Epithelial cell of proximal tubule (primary cell): ENCODE measurements at regions not wholly inside any gene's neighbourhood (a gene's known extent, or its start where the extent isn't known, plus 50 kb on each side); places are given as distances from the start of the nearest gene placed in this dataset.
"Not testable (repeated sequence)": the region's sequence is repeated elsewhere in the genome, so short reads cannot be mapped to it uniquely, and the experiment has no call there.

Experiments
- DNase-seq: peaks from one replicate; pipeline ENCODE4 v3.0.0-alpha.2; 2011; ENCODE audit warnings: low read depth
- H3K4me3 ChIP-seq: 2 replicates; pipeline ENCODE4 v1.5.1; 2011; ENCODE audit warnings: low read depth, mild to moderate bottlenecking, low read length
- TF ChIP-seq, protein P1 (sequence below): conservative IDR thresholded peaks from 2 replicates; pipeline ENCODE4 v1.5.1; 2012; ENCODE audit warnings: low read depth, mild to moderate bottlenecking, low read length

DNA sequence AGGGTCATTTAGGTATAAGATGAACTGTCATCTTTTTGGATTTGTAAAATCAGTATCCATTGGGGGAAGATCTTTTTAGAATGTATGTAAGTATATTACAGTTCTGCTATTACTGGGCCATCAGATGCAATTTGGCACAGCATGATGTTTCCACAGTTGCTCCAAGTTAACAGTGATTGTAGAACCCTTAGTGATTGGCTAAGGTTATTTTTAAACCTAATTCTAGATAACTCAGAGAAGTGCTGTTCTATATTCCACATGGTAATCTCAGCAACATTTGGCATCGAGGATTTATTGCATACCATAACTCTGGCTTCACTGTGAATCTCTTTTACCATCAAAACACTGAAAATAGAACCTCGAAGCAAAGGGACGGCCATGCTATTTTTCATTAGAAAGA, 215.7 kb upstream of the HAND2 start:
- TF ChIP-seq, protein P1, sequence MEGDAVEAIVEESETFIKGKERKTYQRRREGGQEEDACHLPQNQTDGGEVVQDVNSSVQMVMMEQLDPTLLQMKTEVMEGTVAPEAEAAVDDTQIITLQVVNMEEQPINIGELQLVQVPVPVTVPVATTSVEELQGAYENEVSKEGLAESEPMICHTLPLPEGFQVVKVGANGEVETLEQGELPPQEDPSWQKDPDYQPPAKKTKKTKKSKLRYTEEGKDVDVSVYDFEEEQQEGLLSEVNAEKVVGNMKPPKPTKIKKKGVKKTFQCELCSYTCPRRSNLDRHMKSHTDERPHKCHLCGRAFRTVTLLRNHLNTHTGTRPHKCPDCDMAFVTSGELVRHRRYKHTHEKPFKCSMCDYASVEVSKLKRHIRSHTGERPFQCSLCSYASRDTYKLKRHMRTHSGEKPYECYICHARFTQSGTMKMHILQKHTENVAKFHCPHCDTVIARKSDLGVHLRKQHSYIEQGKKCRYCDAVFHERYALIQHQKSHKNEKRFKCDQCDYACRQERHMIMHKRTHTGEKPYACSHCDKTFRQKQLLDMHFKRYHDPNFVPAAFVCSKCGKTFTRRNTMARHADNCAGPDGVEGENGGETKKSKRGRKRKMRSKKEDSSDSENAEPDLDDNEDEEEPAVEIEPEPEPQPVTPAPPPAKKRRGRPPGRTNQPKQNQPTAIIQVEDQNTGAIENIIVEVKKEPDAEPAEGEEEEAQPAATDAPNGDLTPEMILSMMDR = no peak
- H3K4me3 ChIP-seq = no peak overlapping the region
- no peak for DNase-seq

DNA sequence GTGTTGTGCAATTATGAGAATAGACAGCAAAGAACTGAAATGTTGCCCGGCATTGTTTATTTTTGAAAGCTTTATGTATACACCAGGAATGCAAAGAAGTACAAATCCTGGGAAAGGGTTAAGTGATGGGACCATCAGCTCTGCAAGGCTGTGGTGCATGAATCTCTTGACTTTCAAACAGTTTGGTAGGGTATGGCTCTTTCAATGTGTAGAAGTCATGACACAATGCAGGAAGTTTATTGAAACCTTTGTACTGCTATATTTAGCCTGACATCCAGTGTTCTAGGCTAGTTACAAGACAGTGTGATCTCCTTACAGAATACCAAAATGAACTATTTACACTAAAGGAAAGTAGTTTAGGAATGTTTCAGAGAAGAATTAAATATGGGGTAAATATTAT, 206.8 kb upstream of the HAND2 start:
- no peak overlapping the region for H3K4me3 ChIP-seq
- TF ChIP-seq, protein P1 = no peak
- no peak for DNase-seq

DNA sequence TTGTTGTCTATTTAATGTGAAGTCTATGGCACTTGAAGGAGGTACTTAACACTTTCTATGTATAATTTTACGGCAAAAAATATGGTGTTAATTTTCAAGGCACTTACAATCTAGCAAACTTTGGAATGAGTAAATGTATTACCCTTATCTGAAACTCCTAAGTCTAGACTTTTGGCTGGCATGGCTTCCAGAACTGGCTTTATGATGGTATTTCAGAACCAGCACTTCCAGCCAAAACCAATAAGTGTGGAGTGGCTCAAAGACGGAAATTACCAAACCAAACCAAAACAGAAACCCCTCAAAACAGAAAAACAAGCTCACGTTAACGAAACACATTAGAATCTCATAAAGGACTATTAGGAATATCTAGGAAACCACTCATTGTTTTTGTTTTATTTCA, 205.6 kb upstream of the HAND2 start:
- H3K4me3 ChIP-seq = no peak overlapping the region
- DNase-seq = no peak
- TF ChIP-seq, protein P1 = no peak

DNA sequence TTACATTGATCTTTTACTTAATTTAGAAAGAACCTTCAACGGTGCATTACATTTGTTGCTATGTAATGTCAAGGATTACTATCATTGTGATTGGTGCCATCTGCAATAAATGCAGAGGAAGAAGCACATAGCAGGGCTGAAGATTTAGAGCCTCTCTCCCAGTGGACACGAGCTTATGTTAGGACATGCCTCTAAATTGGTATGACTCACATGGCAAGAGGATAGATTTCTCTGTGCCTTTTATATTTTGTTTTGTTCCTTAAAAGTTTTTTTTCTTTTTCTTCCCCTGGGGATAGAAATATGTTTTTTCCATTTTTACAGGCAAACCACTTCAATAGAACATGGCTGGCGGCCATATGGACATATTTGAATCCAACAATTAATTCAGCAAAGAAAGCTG, 205.0 kb upstream of the HAND2 start:
- TF ChIP-seq, protein P1 = no peak
- no peak for DNase-seq
- no peak overlapping the region for H3K4me3 ChIP-seq

DNA sequence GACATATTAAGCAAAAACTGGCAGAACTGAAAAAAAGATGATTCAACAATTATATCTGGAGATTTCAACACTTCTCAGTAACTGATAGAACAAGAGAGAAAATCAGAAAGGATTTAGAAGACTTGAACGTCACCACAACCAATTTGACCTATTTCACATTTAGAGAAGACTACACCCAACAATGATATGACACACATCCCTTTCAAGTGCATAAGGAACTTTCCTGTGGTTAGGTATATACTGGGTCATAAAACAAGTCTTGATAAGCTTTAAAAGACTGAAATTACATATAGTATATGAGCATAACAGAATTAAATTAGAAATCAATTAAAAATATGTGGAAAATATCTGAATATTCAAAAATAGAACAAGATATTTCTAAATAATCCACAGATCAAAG, 201.2 kb upstream of the HAND2 start:
- no peak for DNase-seq
- TF ChIP-seq, protein P1 = no peak
- H3K4me3 ChIP-seq = no peak overlapping the region

DNA sequence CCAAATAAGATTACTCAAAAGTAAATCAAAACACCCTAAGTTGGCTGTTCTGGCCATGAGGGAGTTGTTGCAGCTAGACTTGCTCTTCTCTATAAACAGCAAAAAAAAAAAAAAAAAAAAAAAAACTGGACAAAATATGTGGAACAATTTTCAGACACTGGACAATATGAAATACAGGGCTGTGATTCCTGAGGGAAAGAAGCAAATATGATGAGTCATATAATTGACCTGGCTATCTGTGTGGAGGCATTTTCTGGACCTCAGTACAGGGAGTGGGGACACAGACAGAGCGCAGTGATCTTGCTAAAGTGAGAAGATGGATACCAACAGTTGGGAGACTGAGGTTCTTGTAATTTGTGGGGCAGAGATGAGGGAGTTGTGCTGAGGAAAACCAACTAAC, 192.0 kb upstream of the HAND2 start:
- DNase-seq = no peak
- H3K4me3 ChIP-seq = no peak overlapping the region
- TF ChIP-seq, protein P1 = no peak

DNA sequence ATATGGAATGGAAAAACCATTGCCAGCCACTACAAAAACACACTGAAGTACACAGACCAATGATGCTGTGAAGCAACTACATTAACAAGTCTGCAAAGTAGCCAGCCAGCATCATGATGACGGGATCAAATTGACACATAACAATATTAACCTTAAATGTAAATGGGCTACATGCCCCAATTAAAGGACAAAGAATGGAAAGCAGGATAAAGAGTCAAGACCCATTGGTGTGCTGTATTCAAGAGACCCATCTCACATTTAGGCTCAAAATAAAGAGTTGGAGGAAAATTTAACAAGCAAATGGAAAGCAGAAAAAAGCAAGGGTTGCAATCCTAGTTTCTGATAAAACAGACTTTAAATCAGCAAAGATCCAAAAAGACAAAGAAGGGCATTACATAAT, 188.5 kb upstream of the HAND2 start:
- DNase-seq, H3K4me3 ChIP-seq: not testable (repeated sequence)

DNA sequence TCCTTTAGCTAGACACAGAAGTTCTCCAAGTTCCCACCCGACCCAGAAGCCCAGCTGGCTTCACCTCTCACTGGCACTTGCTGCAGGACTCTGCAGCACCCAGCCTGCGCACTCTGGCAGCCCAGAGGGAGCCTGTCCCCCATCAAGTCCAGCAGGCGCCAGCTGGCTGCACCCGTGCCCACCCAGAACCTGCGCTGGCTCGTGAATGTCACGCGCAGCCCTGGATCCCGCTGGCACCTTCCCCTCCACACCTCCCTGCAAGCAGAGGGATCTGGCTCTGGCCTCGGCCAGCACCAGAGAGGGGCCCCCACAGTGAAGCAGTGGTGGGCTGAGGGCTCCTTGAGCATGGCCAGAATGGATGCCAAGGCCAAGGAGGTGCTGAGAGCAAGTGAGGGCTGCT, 187.6 kb upstream of the HAND2 start:
- H3K4me3 ChIP-seq = no peak overlapping the region
- no peak for DNase-seq
- TF ChIP-seq, protein P1 = no peak
